ENCODE measurements at regions not wholly inside any gene's neighbourhood (a gene's known extent, or its start where the extent isn't known, plus 50 kb on each side); places are given as distances from the start of the nearest gene placed in this dataset.

GRCh38 chr21:41670056-41670805 is 96.6 kb downstream of the RIPK4 start:
- Histone ChIP-seq H3K27me3 (ENCODE audit: insufficient read depth, low read depth, severe bottlenecking) (no peaks in the 10 kb centered on the region), H3K9me3 (ENCODE audit: severe bottlenecking) (no peaks in the 10 kb centered on the region), H3K36me3 (no peaks in the 10 kb centered on the region), H3K4me3 (ENCODE audit: low read depth, low read length) (no peak overlapping the region), H3K27ac (no peak overlapping the region)
- TF ChIP-seq CTCF (IDR thresholded peaks at IDR 0.05; ENCODE audit: low read depth, low read length): no peak
- no peak for DNase-seq

DNA sequence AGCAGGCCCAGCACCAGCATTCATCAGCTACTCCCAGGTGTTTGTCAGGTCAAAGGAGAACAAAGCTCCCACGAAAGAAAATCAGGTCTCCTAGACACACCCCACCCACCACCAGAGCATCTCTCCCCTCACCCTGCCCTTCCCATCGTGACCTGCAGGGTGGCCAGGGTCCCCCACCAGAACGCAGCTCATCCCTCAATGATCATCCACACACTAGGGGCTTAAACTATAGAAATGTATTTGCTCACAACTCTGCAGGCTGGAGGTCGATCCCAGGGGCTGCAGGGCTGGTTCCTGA is 97.4 kb downstream of the RIPK4 start:
- no peaks in the 10 kb centered on the region for H3K9me3 ChIP-seq (ENCODE audit: severe bottlenecking)
- H3K27ac ChIP-seq: no peak overlapping the region
- no peak for DNase-seq
- no peak overlapping the region for H3K4me3 ChIP-seq (ENCODE audit: low read depth, low read length)
- no peaks in the 10 kb centered on the region for H3K27me3 ChIP-seq (ENCODE audit: insufficient read depth, low read depth, severe bottlenecking)
- no peaks in the 10 kb centered on the region for H3K36me3 ChIP-seq
- no peak for TF ChIP-seq CTCF (IDR thresholded peaks at IDR 0.05; ENCODE audit: low read depth, low read length)

GRCh38 chr21:41668686-41669532 is 97.9 kb downstream of the RIPK4 start:
- Histone ChIP-seq H3K9me3 (ENCODE audit: severe bottlenecking) (no peaks in the 10 kb centered on the region), H3K4me3 (ENCODE audit: low read depth, low read length) (no peak overlapping the region), H3K36me3 (no peaks in the 10 kb centered on the region), H3K27me3 (ENCODE audit: insufficient read depth, low read depth, severe bottlenecking) (no peaks in the 10 kb centered on the region), H3K27ac (no peak overlapping the region; the same call in none of the 2 replicates)
- TF ChIP-seq CTCF (IDR thresholded peaks at IDR 0.05; ENCODE audit: low read depth, low read length): no peak
- DNase-seq: peak; percentile 84

- Histone ChIP-seq H3K9me3 (ENCODE audit: severe bottlenecking) (no peaks in the 10 kb centered on the region), H3K27ac (peak overlapping the region; percentile 21; the same call in 1 of the 2 replicates), H3K36me3 (no peaks in the 10 kb centered on the region), H3K4me3 (ENCODE audit: low read depth, low read length) (no peak overlapping the region), H3K27me3 (ENCODE audit: insufficient read depth, low read depth, severe bottlenecking) (no peaks in the 10 kb centered on the region)
- DNase-seq: no peak
- no peak for TF ChIP-seq CTCF (IDR thresholded peaks at IDR 0.05; ENCODE audit: low read depth, low read length)
These were observed 98.8 kb downstream of the RIPK4 start for GRCh38 chr21:41668051-41668541.

DNA sequence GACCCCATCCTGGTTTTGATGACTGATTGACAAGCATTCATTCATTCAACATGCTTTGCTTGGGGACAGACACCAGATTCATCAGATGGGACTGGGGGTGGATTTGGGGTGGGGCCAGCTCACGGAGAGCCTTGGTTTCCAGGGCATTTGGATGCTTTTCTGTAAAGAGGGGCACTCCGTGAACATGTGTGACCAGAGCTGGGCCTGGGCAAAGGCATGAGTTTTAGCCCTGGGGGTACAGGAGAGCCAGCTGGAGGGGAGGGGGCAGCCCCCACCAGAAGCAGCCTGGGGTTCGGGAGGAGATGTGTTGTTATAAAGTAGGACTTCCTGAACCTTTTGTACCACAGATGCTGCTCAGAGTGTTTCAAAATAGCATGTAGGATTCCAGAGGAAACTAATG is 99.7 kb downstream of the RIPK4 start:
- H3K9me3 ChIP-seq (ENCODE audit: severe bottlenecking): no peaks in the 10 kb centered on the region
- TF ChIP-seq CTCF (IDR thresholded peaks at IDR 0.05; ENCODE audit: low read depth, low read length): no peak
- no peak overlapping the region for H3K27ac ChIP-seq
- no peak overlapping the region for H3K4me3 ChIP-seq (ENCODE audit: low read depth, low read length)
- H3K36me3 ChIP-seq: no peaks in the 10 kb centered on the region
- no peaks in the 10 kb centered on the region for H3K27me3 ChIP-seq (ENCODE audit: insufficient read depth, low read depth, severe bottlenecking)
- no peak for DNase-seq
